Endodermal cell (in vitro differentiated cells): ENCODE measurements at regions not wholly inside any gene's neighbourhood (a gene's known extent, or its start where the extent isn't known, plus 50 kb on each side); places are given as distances from the start of the nearest gene placed in this dataset.

Experiments
- DNase-seq: peaks from one replicate; pipeline ENCODE4 v3.0.0-alpha.2; 2017
- H3K27ac ChIP-seq: 2 replicates; pipeline ENCODE4 v1.5.1; 2013; ENCODE audit warnings: mild to moderate bottlenecking, low read depth, low read length, moderate library complexity
- H3K27me3 ChIP-seq: 2 replicates; pipeline ENCODE4 v1.6.1; 2013; ENCODE audit warnings: mild to moderate bottlenecking, low read length, moderate library complexity; ENCODE audit not compliant: insufficient read depth, control insufficient read depth, poor library complexity, severe bottlenecking
- H3K36me3 ChIP-seq: 2 replicates; pipeline ENCODE4 v1.7.0; 2013; ENCODE audit warnings: mild to moderate bottlenecking, low read length, moderate library complexity; ENCODE audit not compliant: control insufficient read depth, insufficient read depth
- H3K4me1 ChIP-seq: one replicate; pipeline ENCODE4 v1.7.0; 2013; ENCODE audit warnings: low read length; ENCODE audit not compliant: control insufficient read depth, insufficient read depth
- H3K4me3 ChIP-seq: 2 replicates; pipeline ENCODE4 v1.5.1; 2013; ENCODE audit warnings: mild to moderate bottlenecking, low read length, moderate library complexity
- H3K9ac ChIP-seq: 2 replicates; pipeline ENCODE4 v1.6.1; 2013; ENCODE audit warnings: mild to moderate bottlenecking, low read length, moderate library complexity; ENCODE audit not compliant: poor library complexity, severe bottlenecking; ENCODE audit errors: extremely low read depth
- H3K9me3 ChIP-seq: 2 replicates; pipeline ENCODE4 v1.6.1; 2013; ENCODE audit warnings: mild to moderate bottlenecking, low read length, moderate library complexity; ENCODE audit not compliant: control insufficient read depth
- H3K27ac Mint-ChIP-seq: 2 replicates; pipeline ENCODE4 v1.8.0; 2020; ENCODE audit warnings: mixed read lengths
- H3K27me3 Mint-ChIP-seq: 2 replicates; pipeline ENCODE4 v1.8.0; 2021; ENCODE audit warnings: mild to moderate bottlenecking, mixed read lengths; ENCODE audit not compliant: insufficient read depth
- H3K36me3 Mint-ChIP-seq: 2 replicates; pipeline ENCODE4 v1.8.0; 2020; ENCODE audit warnings: low read depth, mixed read lengths
- H3K4me1 Mint-ChIP-seq: 2 replicates; pipeline ENCODE4 v1.8.0; 2020; ENCODE audit warnings: mixed read lengths
- H3K4me3 Mint-ChIP-seq: 2 replicates; pipeline ENCODE4 v1.8.0; 2020; ENCODE audit warnings: mild to moderate bottlenecking, moderate library complexity, mixed read lengths
- H3K9me3 Mint-ChIP-seq: 2 replicates; pipeline ENCODE4 v1.8.0; 2020; ENCODE audit warnings: mild to moderate bottlenecking, mixed read lengths
- WGBS, 2 experiments: methylation state at CpG; one replicate each; pipeline versions ENCODE4 v1.1.5 to v1.1.7; 2013; ENCODE audit warnings: missing lambda C conversion rate in 2 of 2, mixed read lengths in 1 of 2; ENCODE audit not compliant: insufficient coverage in 1 of 2, insufficient read length in 1 of 2; 5-methylcytosine and 5-hydroxymethylcytosine counted together
- TF ChIP-seq, protein P1 (sequence below): fragments of 200-600 bp; sonication (generic); conservative IDR thresholded peaks from 2 replicates; pipeline ENCODE4 v1.5.0; 2021; ENCODE audit warnings: antibody characterized with exemption, mild to moderate bottlenecking

DNA sequence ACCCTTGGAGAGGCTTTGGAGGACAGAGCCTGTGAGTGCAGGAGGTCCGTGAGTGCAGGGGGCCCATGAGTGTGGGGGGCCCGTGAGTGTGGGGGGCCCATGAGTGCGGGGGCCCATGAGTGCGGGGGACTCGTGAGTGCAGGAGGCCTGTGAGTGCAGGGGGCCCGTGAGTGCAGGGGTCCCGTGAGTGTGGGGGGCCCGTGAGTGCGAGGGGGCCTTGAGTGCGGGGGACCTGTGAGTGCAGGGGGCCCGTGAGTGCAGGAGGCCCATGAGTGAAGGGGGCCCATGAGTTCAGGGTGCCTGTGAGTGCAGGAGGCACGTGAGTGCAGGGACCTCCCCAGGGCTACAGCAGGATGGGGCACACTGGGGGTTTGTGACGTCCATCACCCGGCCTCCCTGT lies 108.3 kb upstream of the TTC34 start:
- Histone ChIP-seq H3K9ac (no peak overlapping the region), H3K4me3 (no peak overlapping the region), H3K27me3 (no peaks in the 10 kb centered on the region), H3K4me1 (no peaks in the 10 kb centered on the region), H3K36me3 (no peaks in the 10 kb centered on the region), H3K27ac (no peak overlapping the region), H3K9me3 (peaks cover 13% of the 10 kb centered on the region)
- TF ChIP-seq, protein P1, sequence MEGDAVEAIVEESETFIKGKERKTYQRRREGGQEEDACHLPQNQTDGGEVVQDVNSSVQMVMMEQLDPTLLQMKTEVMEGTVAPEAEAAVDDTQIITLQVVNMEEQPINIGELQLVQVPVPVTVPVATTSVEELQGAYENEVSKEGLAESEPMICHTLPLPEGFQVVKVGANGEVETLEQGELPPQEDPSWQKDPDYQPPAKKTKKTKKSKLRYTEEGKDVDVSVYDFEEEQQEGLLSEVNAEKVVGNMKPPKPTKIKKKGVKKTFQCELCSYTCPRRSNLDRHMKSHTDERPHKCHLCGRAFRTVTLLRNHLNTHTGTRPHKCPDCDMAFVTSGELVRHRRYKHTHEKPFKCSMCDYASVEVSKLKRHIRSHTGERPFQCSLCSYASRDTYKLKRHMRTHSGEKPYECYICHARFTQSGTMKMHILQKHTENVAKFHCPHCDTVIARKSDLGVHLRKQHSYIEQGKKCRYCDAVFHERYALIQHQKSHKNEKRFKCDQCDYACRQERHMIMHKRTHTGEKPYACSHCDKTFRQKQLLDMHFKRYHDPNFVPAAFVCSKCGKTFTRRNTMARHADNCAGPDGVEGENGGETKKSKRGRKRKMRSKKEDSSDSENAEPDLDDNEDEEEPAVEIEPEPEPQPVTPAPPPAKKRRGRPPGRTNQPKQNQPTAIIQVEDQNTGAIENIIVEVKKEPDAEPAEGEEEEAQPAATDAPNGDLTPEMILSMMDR = no peak
- Mint-ChIP-seq H3K4me1 (no peaks in the 10 kb centered on the region), H3K27me3 (no peaks in the 10 kb centered on the region), H3K27ac (no peak overlapping the region), H3K9me3 (peaks cover 90% of the 10 kb centered on the region), H3K4me3 (no peak overlapping the region), H3K36me3 (peaks cover 1% of the 10 kb centered on the region)
- no peak for DNase-seq
- 71 to 73% methylated on average over 8 to 14 of the region's 14 CpGs for WGBS, 2 experiments

DNA sequence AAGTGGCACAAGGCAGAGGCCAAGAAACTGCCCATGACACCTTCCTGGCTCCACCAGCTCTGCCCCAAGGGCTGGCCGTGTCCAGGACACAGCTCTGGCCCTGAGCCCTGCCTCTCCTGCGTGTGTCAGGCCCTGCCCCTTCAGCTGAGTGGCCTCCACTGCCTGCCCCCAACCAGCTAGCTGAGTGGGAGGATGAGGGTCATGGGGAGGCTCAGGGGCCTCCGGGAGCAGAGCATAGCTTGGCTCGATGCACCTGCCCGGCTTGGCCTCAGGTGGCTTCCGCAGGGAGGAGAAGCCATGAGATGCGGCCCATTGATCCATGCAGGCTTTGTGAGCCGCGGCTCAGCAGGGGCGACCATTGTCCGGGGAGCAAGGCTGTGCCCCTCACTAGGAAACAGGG lies 108.7 kb upstream of the TTC34 start:
- peaks cover 17% of the 10 kb centered on the region for H3K9me3 ChIP-seq
- H3K27ac ChIP-seq = no peak overlapping the region
- no peaks in the 10 kb centered on the region for H3K36me3 ChIP-seq
- H3K4me1 Mint-ChIP-seq = no peaks in the 10 kb centered on the region
- peaks cover 1% of the 10 kb centered on the region for H3K36me3 Mint-ChIP-seq
- DNase-seq = no peak
- no peak overlapping the region for H3K27ac Mint-ChIP-seq
- TF ChIP-seq, protein P1 = no peak
- WGBS, 2 experiments = 89 to 93% methylated on average over 8 to 11 of the region's 11 CpGs
- no peaks in the 10 kb centered on the region for H3K4me1 ChIP-seq
- H3K9me3 Mint-ChIP-seq = peaks cover 93% of the 10 kb centered on the region
- H3K4me3 Mint-ChIP-seq = no peak overlapping the region
- no peaks in the 10 kb centered on the region for H3K27me3 Mint-ChIP-seq
- H3K9ac ChIP-seq = no peak overlapping the region
- no peaks in the 10 kb centered on the region for H3K27me3 ChIP-seq
- no peak overlapping the region for H3K4me3 ChIP-seq

DNA sequence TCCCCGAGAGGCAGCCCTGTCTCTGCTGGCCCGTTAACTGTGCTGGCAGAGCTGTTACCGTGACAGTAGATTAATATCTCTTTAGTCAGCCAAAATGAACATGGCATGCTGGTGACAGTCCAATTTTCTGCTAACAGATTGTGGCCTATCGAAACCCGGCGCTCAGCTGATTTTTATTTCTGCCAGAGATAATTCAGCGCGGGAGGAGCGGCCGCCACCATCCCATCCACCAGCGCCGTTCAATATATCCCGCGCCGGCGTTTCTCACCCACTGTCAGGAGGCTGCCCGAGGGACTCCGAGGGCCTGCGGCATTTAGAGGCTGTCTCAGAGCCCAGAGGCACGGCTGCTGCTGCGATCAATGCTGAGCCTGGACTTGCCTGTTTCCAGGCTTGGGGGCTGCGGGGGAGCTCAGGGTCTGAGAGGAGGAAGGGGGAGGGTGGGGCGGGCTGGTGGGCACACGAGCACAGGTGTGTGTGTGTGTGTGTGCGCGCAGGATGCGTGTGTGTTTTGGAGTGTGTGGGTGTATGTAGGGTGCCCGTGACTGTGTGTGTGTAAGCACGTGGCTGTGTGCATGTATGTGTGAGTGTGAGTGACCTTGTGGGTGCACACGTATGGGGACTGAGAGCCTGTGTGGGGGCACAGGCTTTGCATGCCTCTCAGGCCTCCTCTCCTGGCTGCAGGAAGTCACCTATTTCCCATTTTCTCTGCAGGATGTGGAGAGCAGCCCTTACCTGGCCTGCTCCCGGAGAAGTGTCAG lies 109.7 kb upstream of the ACTRT2 start:
- Histone ChIP-seq H3K9me3 (peaks cover 31% of the 10 kb centered on the region), H3K27me3 (no peaks in the 10 kb centered on the region), H3K4me3 (no peak overlapping the region), H3K4me1 (no peaks in the 10 kb centered on the region), H3K9ac (no peak overlapping the region), H3K27ac (no peak overlapping the region), H3K36me3 (no peaks in the 10 kb centered on the region)
- H3K4me3 Mint-ChIP-seq = no peak overlapping the region
- H3K4me1 Mint-ChIP-seq = no peaks in the 10 kb centered on the region
- H3K36me3 Mint-ChIP-seq = peaks cover 9% of the 10 kb centered on the region
- H3K27me3 Mint-ChIP-seq = no peaks in the 10 kb centered on the region
- peaks cover 94% of the 10 kb centered on the region for H3K9me3 Mint-ChIP-seq
- TF ChIP-seq, protein P1 = no peak
- no peak for DNase-seq
- no peak overlapping the region for H3K27ac Mint-ChIP-seq
- 91 to 92% methylated on average over 20 to 31 of the region's 31 CpGs for WGBS, 2 experiments
